SW480 (cell line): ENCODE measurements at regions not wholly inside any gene's neighbourhood (a gene's known extent, or its start where the extent isn't known, plus 50 kb on each side); places are given as distances from the start of the nearest gene placed in this dataset.

Experiments
- DNase-seq: peaks from one replicate; pipeline ENCODE4 v3.0.0-alpha.2; 2016; ENCODE audit warnings: low spot score

DNA sequence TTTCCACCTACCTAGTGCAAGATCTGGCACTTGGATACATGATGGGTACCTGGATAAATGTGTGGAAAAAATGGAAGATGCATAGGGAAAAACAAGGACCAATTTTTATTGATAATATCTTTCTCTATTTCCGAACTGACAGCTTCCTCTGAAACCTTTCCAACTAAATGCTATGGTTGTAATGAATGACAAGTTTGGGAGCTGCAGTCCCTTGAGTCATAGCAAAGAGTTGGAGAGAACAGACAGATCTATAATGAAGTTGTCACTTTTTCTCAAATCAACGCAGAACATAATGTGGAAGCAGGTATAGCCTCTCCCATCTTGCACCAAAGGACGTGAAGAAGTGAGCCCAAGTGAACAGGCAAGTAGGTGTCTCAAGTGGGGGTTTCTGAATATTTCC lies 296.5 kb upstream of the KAZN start:
- DNase-seq, result no peak

DNA sequence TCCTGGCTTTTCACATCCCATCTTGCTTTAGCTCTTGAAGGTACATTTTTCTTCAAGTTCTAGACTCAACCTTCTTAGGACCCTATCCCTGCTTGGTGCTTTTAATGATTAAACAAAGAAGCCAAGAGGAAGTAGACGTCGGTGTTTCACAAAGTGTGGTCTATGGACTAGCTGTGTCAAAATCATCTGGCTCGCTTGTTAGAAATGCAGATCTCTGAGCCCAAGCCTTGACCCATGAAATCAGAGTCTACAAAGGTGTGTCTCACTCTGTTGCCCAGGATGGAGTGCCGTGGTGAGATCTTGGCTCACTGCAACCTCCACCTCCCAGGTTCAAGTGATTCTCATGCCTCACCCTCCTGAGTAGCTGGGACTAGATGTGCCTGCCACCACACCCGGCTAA lies 295.5 kb upstream of the KAZN start:
- no peak for DNase-seq

DNA sequence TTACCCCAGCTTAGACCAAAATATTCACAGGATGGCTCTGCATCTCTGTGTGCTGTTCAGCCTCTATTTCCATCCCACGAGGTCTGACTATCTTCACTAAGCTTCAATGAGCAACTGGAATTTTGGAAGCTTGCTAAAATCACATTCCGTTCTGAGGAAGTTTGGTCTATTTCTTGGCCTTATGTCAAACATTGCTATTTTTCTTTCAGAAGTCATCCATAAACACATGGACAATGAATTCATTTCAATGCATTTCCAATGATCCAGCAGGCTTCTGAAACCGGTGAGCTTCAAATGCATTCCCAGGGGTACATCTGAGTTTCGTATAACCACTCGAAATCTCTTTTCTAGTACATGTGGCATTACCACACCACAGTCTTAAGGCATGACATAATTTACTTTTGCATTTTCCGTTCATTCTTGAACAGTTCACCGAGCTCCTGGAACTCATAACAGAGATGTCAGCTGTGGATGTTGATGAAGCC lies 294.1 kb upstream of the KAZN start:
- DNase-seq, result no peak

DNA sequence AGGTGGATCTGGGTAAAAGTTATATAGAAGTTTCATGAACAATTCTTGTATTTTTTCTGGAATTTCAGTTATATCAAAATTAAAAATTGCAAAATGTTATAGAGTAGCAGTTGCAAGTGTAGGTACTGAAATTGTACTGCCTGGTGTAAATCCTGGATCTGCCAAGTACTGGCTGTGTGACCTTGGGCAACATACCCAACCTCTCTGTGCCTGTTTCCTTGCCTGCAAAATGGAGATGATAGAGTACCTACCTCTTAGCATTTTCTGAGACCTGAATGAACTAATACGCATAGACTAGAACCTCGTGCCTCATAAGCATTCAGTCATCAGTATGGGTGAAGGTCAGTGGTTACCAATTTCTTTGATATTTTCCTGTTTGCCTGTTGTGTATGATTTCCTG lies 290.0 kb upstream of the KAZN start:
- no peak for DNase-seq

DNA sequence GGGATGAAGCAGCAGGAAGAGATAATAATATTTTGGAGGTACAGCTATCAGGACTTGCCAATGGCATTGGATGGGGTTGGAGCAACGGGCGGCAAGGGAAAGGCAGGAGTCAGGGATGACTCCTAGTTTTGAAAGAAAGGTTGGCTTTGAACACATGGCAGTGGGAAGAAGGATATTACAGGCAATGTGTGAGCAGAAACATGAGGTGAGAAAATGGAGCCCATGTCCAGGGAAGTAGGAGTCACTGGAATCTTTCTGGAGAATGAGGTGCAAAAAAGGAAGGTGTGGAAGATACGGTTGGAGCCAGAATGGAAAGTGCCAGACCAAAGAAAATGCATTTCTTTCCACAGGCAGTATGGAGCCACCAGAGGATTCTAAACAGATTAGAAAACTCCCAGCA lies 288.5 kb upstream of the KAZN start:
- no peak for DNase-seq

DNA sequence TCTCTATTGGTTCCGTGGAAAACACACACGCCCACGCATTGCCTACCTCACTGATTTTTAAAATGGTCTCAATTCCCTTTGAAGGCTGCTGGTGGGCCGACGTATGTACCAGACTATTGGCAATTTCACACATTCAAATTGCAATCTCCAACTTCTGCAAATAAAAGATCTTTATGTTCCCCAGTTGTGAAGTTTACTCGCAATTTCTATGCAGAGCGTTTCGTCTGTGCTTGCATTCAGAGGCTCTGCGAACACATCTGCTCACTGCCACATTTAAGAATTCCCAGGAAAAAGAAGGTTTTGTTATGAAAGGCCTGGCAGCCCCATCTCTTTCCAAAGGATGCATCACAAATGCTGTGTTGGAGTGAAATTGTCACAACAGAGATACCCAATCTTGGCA lies 288.0 kb upstream of the KAZN start:
- no peak for DNase-seq

DNA sequence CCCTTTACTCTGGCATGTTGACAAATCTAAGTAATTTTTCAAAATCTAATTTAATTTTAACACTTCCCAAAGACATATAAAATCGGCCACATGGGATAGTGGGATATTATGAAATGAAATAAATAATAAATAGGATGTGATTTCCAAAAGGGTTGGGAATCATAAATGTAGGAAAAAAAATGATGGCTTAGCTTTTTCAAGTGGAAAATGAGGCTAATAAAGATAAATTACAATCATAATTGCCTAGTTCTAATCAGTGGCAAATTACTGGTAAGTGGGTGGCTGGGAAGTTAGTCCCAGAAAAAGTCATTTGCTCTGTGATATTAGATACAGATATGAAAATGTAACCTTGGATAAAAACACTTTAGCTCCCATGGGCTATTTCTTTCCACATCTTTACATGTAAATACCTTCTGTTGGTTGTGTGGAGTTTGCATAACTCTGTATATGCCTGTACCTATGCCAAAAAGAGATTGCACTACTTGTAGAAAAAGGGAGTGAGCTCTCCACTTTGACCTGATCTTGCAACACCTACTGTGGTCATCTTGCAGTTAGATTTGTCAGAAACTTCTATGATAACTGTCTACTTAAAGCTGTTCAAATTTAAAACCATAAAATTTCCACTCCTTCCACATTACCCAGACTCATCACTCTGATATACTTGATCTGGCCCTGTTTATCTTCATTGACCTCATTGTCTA lies 284.6 kb upstream of the KAZN start:
- DNase-seq, result no peak

DNA sequence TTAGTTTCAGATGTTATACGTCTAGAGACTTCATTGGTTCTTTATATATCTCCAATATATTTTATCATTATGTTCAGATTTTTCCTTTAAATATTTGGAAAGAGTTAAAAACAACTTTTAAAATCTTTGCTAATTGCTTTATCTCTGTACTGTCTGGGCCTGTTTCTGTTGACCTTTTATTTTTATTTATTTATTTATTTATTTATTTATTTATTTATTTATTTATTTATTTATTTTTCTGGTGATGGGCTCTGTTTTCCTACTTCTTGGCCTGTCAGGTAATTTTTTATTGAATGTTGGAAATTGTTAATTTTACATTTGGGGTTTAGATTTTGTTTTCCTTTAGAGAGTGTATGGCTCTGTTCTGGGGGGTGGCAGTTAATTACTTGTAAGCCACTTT lies 279.7 kb upstream of the KAZN start:
- DNase-seq, result no peak

DNA sequence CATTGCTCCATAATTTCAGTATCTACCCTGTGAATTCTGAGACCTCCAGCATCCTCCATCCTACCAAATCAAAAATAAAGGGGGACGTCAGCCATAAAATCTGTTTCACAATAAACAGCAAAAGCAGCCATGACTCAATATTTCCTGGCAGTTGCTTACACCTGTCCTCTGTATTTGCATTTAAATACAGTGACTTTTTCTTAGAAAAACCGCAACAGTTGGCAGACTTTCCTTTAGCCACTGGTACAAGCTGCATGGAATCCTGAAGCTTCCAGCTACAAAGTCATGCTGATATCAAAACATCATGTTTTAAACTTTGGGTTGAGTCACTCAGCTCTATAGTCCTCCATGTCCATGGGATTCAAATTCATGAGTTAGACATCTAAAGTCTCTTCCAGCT lies 278.0 kb upstream of the KAZN start:
- no peak for DNase-seq

DNA sequence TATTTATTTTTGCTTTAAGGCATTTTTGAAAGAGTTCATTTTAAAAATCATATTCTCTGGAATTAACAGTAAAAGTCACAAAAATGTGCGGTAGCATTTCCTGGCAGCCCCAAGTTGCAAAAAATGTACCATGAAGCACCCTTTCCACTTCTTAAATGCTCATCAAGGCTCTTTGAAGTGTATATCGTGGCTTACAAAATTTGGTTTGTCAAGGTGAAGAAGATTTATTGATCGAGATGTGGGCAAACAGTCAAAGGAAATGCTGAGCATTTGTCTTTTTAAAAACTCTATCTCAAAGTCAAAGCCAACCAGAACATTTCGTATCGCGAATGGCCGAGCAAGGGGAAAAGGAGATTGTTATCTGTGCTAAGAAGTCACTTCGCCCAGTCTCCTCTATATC lies 277.5 kb upstream of the KAZN start:
- no peak for DNase-seq

DNA sequence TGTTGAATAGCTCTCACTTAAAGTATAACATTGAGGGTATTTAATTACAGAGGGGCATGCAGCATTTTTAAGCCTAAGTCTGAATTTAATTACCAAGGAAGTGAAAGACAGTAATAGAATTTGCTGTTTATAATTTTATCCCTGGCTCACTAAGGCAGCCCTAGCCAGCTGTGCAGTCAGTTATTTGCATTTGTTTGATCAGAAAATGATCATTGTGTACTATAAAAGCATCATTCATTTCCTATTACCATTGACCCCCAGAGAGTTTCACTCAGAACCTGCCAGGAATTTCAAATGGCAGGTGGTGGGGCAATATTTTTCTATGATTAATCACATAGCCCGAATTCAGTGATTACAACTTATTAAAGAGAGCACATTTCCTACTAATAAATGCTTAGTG lies 277.1 kb upstream of the KAZN start:
- no peak for DNase-seq

DNA sequence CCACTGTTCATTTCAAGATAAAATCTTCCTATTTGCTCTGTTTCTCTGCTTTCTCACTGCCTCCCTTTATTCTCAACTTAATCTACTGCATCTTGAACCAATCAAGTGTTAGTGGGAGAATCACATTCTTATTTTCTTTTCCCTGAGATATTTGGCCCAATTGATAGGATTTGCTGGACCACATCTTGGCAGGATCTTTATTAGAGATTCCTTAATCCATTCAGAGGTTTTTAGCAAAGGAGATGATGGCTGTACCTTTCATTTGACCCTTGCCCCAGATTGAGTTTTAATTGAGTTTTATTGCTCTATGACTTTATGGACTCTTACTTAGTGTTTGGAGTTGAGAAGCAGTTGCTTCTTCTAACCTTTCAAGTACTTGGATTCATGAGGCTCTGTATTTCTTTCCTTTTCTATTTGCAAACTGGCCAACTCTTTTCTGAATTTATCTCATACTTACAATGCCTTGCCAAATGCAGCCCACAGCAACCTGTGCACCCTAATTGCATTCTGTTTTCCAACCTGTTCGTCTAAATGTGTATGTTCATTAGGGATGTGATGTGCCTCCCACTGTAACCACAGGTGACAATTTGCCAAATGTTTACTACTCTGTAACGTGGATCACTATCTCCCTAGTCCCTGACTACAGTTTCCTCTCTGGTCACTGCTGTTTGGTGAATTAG lies 274.8 kb upstream of the KAZN start:
- DNase-seq, result no peak

DNA sequence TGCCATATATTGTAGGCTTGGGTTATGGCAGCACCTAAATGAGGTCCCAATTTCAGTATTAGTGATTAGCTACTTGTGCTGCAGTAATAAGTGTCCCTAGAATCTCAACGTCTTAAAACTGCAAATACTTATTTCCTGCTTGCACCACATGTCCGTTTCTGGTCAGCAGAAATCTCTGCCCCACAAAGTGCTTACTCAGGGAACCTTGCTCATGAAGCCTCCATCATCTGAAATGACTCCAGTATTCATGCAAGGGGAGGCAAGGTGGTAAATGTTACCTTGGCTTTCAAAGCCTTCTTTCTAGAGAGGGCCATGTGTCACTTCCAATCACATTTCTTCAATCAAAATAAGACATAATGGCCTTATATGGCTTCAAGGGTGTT lies 274.2 kb upstream of the KAZN start:
- no peak for DNase-seq

DNA sequence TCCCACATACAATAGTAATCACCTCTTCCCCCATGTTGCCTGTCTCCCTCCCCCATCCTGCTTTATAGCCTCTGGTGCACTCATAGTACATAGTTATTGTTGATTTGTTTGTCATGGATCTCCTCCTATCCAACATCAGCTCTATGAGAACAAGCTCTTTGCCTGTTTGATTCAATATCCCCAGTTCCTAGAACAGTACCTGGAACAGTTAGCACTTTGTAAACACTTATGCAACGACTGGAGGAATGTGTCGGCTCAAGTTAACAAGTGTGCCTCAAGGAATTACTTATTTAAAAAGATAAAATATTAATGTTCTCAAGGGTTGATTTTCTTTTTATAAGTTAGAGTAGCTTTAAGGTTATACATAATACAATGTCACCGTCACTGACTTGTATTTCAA lies 271.6 kb upstream of the KAZN start:
- no peak for DNase-seq

DNA sequence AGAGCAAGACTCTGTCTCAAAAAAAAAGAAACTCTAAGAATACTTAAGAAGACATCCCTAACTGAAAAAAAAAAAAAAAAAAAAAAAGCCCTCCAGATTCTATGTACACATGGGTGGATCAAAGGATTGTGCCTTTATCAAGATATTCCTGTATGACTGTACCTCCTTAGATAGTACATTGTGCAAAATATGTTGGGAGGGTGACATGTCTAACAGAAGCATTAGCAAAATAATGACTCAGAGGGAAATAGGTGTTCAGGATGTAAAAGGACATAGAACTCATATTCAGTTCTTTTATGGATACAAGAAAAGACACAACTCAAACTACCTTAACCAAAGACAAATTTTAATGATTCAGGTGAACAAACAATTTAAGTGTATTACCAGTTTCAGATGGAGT lies 269.8 kb upstream of the KAZN start:
- DNase-seq, result no peak

DNA sequence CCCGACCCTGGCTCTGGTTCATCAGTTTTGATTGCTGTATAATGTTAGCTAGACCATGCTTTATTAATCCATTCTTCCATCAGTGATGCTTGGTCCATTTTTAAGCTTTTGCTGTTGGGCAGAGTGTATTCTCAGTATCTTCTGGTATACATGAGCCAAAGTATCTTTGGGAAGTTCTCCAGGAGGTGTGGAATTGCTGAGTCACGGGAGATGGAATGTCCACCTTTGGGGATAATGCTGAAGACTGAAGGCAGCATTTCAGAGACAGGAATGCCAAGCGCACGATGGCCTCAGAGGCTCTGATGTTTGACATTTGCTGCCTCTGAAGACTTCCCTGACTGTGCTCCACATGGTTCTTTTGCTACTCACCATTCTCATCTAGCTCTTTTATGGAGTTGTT lies 266.3 kb upstream of the KAZN start:
- no peak for DNase-seq

DNA sequence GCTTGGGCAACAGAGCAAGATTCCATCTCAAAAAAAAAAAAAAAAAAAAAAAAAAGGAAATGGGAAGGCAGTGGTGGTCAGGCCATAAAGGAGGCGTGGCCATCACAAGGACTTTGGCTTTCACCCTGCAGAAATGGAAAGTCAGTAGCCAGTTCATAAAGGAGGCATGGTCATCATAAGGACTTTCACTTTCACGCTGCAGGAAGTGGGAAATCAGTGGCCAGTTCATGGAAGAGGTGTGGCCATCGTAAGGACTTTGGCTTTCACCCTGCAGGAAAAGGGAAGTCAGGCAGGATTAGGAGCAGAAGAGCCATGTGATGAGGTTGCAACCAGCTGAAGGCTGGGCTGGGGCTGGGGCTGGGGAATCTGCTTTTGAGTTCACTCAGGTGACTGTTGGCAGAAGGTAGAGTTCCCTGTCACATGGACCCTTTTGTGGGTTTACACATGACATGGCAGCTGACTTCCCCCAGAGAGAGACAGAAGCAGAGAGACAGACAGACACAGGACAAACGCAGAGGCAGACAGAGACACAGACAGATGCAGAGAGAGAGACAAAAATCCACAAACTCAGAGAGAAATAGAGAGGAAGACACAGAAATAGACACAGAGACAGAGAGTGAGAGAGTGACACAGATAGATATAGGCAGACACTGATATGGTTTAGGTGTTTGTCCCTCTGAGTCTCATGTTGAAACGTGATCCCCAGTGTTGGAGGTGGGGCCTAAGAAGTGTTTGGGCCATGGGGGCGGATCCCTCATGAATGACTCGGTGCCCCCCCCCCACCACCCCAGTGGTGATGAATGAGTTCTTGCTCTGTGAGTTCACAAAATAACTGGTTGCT lies 263.9 kb upstream of the KAZN start:
- no peak for DNase-seq

DNA sequence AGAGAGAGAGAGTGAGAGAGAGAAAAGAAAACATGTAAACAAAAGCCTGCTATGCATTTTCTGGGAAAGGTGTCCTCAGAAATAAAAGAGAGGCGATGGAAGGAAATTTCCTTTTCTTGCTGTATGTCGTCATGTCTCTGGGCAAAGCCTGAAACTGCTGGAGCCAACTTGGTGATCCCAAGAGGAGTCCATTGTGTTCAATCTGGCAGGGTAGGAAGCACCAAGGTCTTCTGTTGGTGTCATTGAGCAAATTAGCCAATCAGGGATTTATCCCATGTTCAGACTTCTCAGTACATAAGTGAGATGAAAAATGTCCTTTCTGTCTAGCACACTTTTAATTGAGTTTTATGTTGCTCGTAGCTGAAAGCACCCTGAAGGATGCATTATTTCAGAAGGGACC lies 260.0 kb upstream of the KAZN start:
- no peak for DNase-seq

DNA sequence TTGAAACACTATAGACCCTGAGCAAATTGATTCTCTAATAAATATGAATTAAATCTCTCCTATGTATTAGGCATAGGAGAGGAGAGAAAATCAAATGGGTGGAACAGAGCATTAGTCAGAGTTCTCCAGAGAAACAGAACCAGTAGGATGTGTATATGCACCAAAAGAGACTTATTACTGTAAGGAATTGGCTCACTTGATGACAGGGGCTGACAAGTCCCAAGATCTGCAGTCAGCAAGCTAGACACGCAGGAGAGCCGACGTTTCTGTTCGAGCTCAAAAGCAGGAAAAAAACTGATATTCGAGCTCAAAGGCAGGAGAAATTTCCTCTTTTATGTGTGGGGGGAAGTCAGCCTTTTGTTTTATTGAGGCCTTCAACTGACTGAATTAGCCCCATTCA lies 259.2 kb upstream of the KAZN start:
- DNase-seq, result no peak

DNA sequence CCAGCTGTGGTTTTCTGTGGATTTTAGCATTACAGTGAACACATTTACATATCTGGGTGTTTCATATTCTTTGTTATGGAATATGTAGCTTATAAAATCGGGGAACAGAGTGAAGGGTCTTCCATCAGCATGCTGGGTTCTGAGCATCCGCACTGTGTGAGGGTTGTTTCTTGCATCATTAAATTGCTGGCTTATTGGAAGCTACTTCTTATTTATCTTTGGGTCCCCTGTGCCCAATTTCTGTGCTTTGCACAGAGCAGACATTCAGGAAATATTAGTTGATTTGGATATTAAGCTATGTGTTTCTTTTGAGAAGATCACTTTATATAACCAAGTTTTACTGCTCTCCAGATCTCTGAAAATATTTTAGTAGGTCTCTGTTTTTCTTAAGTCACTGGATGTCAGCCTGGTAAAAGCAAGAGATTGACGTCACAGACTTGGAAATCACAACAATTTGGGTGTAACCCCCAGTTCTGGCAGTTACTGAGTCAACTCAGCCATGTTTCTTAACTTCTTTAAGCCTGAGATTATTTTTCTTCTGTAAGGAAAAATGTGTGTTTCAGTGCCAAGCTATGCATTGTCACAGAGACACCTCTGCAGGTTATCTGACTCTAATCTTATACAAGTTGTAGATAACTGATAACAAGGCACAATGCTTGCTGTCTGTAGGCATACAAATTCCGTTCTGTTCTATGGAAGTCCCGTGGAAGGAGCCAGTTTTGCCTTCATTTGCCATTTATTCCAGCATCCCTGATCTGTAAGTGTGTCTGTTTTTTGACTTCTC lies 258.3 kb upstream of the KAZN start:
- no peak for DNase-seq

DNA sequence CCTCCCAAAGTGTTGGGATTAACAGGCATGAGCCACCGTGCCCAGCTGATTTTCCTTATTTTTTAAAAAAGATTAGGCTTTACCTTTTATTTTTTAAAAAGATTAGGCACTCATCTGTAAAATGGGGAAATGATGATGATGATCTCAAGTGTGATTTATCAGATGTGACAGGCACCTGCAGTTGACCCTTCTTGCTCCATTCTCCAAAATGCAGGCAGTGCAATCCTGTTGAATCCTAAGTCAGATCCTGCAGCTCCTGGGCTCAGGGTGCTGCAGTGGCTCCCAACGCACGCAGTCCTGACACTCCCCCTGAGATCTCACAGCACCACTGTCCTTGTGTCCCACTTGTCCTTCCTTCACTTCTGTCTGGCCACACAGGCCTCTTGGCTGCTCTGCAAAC lies 257.3 kb upstream of the KAZN start:
- no peak for DNase-seq

DNA sequence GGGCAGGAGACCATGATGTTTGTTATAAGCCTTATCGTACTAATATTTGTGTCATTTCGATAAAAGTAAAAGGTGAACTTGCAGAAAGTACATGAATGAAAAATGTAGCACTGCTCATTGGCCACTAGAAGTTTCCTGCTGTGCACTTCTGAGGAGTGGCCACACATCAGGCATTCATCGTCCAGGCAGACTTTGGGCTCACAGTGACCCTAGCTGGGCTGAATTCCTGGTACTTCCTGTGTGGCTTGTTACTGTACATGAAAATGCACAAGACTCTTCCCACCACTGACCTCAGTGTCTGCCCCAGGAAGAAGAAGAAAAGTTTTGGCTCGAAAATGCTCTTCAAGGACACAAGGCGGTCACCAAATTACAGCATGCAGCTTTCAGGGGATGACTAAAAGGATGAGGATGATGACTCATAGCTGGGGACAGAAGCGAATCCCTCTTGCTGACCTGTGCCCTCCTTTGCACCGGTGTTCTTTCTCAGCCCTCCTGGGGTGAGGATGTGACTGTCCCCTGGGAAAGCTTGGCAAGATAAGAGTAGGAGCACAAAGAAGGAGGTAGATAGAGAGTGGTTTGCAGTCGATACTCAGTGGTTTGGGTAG lies 252.4 kb upstream of the KAZN start:
- peak; percentile 42 for DNase-seq
